Lower leg skin (tissue), 3 donors: ENCODE measurements at regions not wholly inside any gene's neighbourhood (a gene's known extent, or its start where the extent isn't known, plus 50 kb on each side); places are given as distances from the start of the nearest gene placed in this dataset.

Experiments
- POLR2A ChIP-seq, 2 donors: fragments of 450-650 bp; IDR thresholded peaks; one replicate each; pipeline ENCODE4 v1.6.1; 2016 to 2017; ENCODE audit warnings: antibody characterized with exemption in 2 of 2, mild to moderate bottlenecking in 1 of 2, moderate library complexity in 1 of 2
- TF ChIP-seq, protein P1 (sequence below), 3 donors: fragments of 450-650 bp; IDR thresholded peaks; one replicate each; pipeline ENCODE4 v1.5.1; 2016; ENCODE audit warnings: antibody characterized with exemption in 3 of 3, mild to moderate bottlenecking in 3 of 3, moderate library complexity in 2 of 3

GRCh38 chr20:58135441-58136148, 92.9 kb downstream of the ANKRD60 start:
- no peak for TF ChIP-seq POLR2A (IDR thresholded peaks at IDR 0.05)
- TF ChIP-seq, protein P1, sequence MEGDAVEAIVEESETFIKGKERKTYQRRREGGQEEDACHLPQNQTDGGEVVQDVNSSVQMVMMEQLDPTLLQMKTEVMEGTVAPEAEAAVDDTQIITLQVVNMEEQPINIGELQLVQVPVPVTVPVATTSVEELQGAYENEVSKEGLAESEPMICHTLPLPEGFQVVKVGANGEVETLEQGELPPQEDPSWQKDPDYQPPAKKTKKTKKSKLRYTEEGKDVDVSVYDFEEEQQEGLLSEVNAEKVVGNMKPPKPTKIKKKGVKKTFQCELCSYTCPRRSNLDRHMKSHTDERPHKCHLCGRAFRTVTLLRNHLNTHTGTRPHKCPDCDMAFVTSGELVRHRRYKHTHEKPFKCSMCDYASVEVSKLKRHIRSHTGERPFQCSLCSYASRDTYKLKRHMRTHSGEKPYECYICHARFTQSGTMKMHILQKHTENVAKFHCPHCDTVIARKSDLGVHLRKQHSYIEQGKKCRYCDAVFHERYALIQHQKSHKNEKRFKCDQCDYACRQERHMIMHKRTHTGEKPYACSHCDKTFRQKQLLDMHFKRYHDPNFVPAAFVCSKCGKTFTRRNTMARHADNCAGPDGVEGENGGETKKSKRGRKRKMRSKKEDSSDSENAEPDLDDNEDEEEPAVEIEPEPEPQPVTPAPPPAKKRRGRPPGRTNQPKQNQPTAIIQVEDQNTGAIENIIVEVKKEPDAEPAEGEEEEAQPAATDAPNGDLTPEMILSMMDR (IDR thresholded peaks at IDR 0.05): no peak
